H1 (cell line): ENCODE measurements at regions not wholly inside any gene's neighbourhood (a gene's known extent, or its start where the extent isn't known, plus 50 kb on each side); places are given as distances from the start of the nearest gene placed in this dataset.

Source experiments
- CTCF ChIA-PET: fragments of 300-600 bp; sonication (Branson Sonifier 250); formaldehyde crosslinking; loops from one replicate; lab custom pipeline; 2021; ENCODE audit not compliant: partially characterized antibody; lab: Charles Lee
- POLR2A ChIA-PET: fragments of 300-600 bp; sonication (Branson Sonifier 250); formaldehyde crosslinking; loops from one replicate; lab custom pipeline; 2021; ENCODE audit warnings: inconsistent platforms; ENCODE audit not compliant: partially characterized antibody; lab: Charles Lee
- DNase-seq, 2 experiments: peaks; one replicate each; pipeline versions ENCODE4 v3.0.0 to v3.0.0-alpha.2; 2010 to 2022; ENCODE audit warnings: low spot score in 2 of 2, low read depth in 1 of 2, mixed read lengths in 1 of 2
- FAIRE-seq: peaks from 2 replicates; lab custom pipeline; 2011; peaks lifted over from hg19 to GRCh38; lab: Jason Lieb, UNC
- H2AFZ ChIP-seq: 2 replicates; pipeline ENCODE4 v1.8.1; 2012; ENCODE audit warnings: low read length, inconsistent platforms
- H2AK5ac ChIP-seq: 2 replicates; pipeline ENCODE4 v1.6.1; 2013; ENCODE audit warnings: low read depth, low read length
- H2BK120ac ChIP-seq: replicated peaks from 2 replicates; pipeline ENCODE3; 2013; ENCODE audit warnings: low read depth, low read length, inconsistent platforms
- H2BK12ac ChIP-seq: 2 replicates; pipeline ENCODE4 v1.6.1; 2013; ENCODE audit warnings: low read depth, low read length
- H2BK15ac ChIP-seq: 2 replicates; pipeline ENCODE4 v1.6.1; 2013; ENCODE audit warnings: low read length
- H2BK20ac ChIP-seq: 2 replicates; pipeline ENCODE4 v1.6.1; 2013; ENCODE audit warnings: low read length
- H2BK5ac ChIP-seq: 2 replicates; pipeline ENCODE4 v1.6.1; 2013; ENCODE audit warnings: low read depth, low read length
- H3K14ac ChIP-seq: 2 replicates; pipeline ENCODE4 v1.6.1; 2013; ENCODE audit warnings: inconsistent platforms; ENCODE audit not compliant: insufficient read length
- H3K18ac ChIP-seq: 2 replicates; pipeline ENCODE4 v1.6.1; 2013; ENCODE audit warnings: low read length; ENCODE audit errors: extremely low read depth
- H3K23ac ChIP-seq: 2 replicates; pipeline ENCODE4 v1.6.1; 2013; ENCODE audit warnings: inconsistent platforms; ENCODE audit not compliant: insufficient read length
- H3K23me2 ChIP-seq: 2 replicates; pipeline ENCODE4 v1.6.1; 2013; ENCODE audit warnings: low read depth, low read length
- H3K27ac ChIP-seq: 2 replicates; pipeline ENCODE4 v1.6.1; 2011; ENCODE audit warnings: low read depth, low read length, inconsistent platforms
- H3K27me3 ChIP-seq, 4 experiments: replicated peaks in 1 of 4; 1 replicate in 1 of 4; 2 replicates in 3 of 4; pipeline versions ENCODE4 v1.6.1 to v1.8.1; 2011 to 2013; ENCODE audit warnings: low read length in 3 of 4, mild to moderate bottlenecking in 3 of 4, inconsistent platforms in 2 of 4, mixed read lengths in 2 of 4, moderate library complexity in 1 of 4; ENCODE audit not compliant: control insufficient read depth in 3 of 4, insufficient read depth in 3 of 4; ENCODE audit errors: extremely low read depth in 1 of 4
- H3K36me3 ChIP-seq, 4 experiments: 2 replicates each; pipeline versions ENCODE4 v1.6.1 to v1.8.1; 2011 to 2013; ENCODE audit warnings: mild to moderate bottlenecking in 4 of 4, low read length in 3 of 4, moderate library complexity in 2 of 4, control low read depth in 1 of 4, inconsistent platforms in 1 of 4; ENCODE audit not compliant: insufficient read depth in 4 of 4, control insufficient read depth in 2 of 4
- H3K4ac ChIP-seq: replicated peaks from 2 replicates; pipeline ENCODE3; 2013; ENCODE audit warnings: low read length, low read depth, mixed read lengths, inconsistent platforms; ENCODE audit not compliant: insufficient read length
- H3K4me1 ChIP-seq, 4 experiments: replicated peaks in 1 of 4; 1 replicate in 1 of 4; 2 replicates in 3 of 4; pipeline versions ENCODE4 v1.6.1 to v1.8.1; 2011 to 2013; ENCODE audit warnings: low read length in 3 of 4, inconsistent platforms in 2 of 4, mixed read lengths in 1 of 4; ENCODE audit not compliant: insufficient read depth in 4 of 4, control insufficient read depth in 3 of 4
- H3K4me2 ChIP-seq, 2 experiments: 2 replicates each; pipeline versions ENCODE4 v1.6.1 to v1.8.1; 2011 to 2013; ENCODE audit warnings: low read depth in 2 of 2, low read length in 2 of 2, control low read depth in 1 of 2, inconsistent platforms in 1 of 2, mild to moderate bottlenecking in 1 of 2; ENCODE audit not compliant: insufficient read depth in 1 of 2
- H3K4me3 ChIP-seq, 4 experiments: fragments of 200-600, 300-600 bp in 1 of 4; sonication (generic), shearing (Covaris generic), sonication (Bioruptor Twin) in 1 of 4; 2 replicates each; pipeline versions ENCODE4 v1.5.1 to v1.8.1; 2011 to 2016; ENCODE audit warnings: low read length in 4 of 4, low read depth in 3 of 4, control low read depth in 2 of 4, inconsistent platforms in 2 of 4, mild to moderate bottlenecking in 2 of 4, mixed read lengths in 1 of 4, moderate library complexity in 1 of 4; ENCODE audit not compliant: insufficient read depth in 2 of 4; ENCODE audit errors: extremely low read depth in 1 of 4
- H3K56ac ChIP-seq: replicated peaks from 2 replicates; pipeline ENCODE3; 2013; ENCODE audit warnings: low read depth, mild to moderate bottlenecking, mixed read lengths, low read length, inconsistent platforms; ENCODE audit not compliant: insufficient read length
- H3K79me1 ChIP-seq: 2 replicates; pipeline ENCODE4 v1.6.1; 2013; ENCODE audit warnings: low read depth, low read length, control low read depth
- H3K79me2 ChIP-seq, 2 experiments: 2 replicates each; pipeline versions ENCODE4 v1.6.1 to v1.8.1; 2012 to 2013; ENCODE audit warnings: low read length in 2 of 2, mild to moderate bottlenecking in 2 of 2, inconsistent platforms in 1 of 2; ENCODE audit not compliant: insufficient read depth in 2 of 2, control insufficient read depth in 1 of 2
- H3K9ac ChIP-seq, 4 experiments: replicated peaks in 1 of 4; 1 replicate in 1 of 4; 2 replicates in 3 of 4; pipeline versions ENCODE4 v1.6.1 to v1.8.1; 2011 to 2013; ENCODE audit warnings: low read depth in 3 of 4, low read length in 3 of 4, control low read depth in 2 of 4, mild to moderate bottlenecking in 2 of 4, moderate library complexity in 2 of 4, inconsistent platforms in 1 of 4; ENCODE audit errors: extremely low read depth in 1 of 4
- H3K9me3 ChIP-seq, 2 experiments: 2 replicates each; pipeline versions ENCODE4 v1.6.1 to v1.8.1; 2012 to 2013; ENCODE audit warnings: mild to moderate bottlenecking in 2 of 2, moderate library complexity in 2 of 2, control low read depth in 1 of 2, inconsistent platforms in 1 of 2, low read depth in 1 of 2, low read length in 1 of 2, mixed read lengths in 1 of 2; ENCODE audit not compliant: insufficient read depth in 2 of 2
- H4K20me1 ChIP-seq, 2 experiments: replicated peaks in 1 of 2; 2 replicates each; pipeline versions ENCODE3 to v1.8.1; 2011 to 2013; ENCODE audit warnings: inconsistent platforms in 2 of 2, low read length in 2 of 2, mild to moderate bottlenecking in 1 of 2; ENCODE audit not compliant: insufficient read depth in 2 of 2, control insufficient read depth in 1 of 2
- H4K5ac ChIP-seq: 2 replicates; pipeline ENCODE4 v1.6.1; 2013; ENCODE audit warnings: low read length, low read depth, mixed read lengths, inconsistent platforms; ENCODE audit not compliant: insufficient read length
- H4K8ac ChIP-seq: 2 replicates; pipeline ENCODE4 v1.8.0; 2013; ENCODE audit warnings: mild to moderate bottlenecking, moderate library complexity, low read length, inconsistent platforms; ENCODE audit not compliant: insufficient read depth; ENCODE audit errors: extremely low read depth
- H4K91ac ChIP-seq: replicated peaks from 2 replicates; pipeline ENCODE3; 2013; ENCODE audit warnings: low read length, mixed read lengths, inconsistent platforms; ENCODE audit not compliant: insufficient read length
- ASH2L ChIP-seq: fragments of 200-600, 300-600 bp; sonication (generic); IDR thresholded peaks from one replicate; pipeline ENCODE4 v1.7.1; 2017; ENCODE audit warnings: low read length
- ATF2 ChIP-seq: IDR thresholded peaks from 2 replicates; pipeline ENCODE4 v1.6.1; 2012; ENCODE audit warnings: low read length, inconsistent platforms
- CHD2 ChIP-seq: IDR thresholded peaks from 2 replicates; pipeline ENCODE4 v1.6.1; 2012; ENCODE audit warnings: low read length, improper control_type of control experiment
- CTBP2 ChIP-seq: IDR thresholded peaks from 2 replicates; pipeline ENCODE4 v1.7.0; 2011; ENCODE audit warnings: borderline replicate concordance, mild to moderate bottlenecking, moderate library complexity, mixed read lengths, low read length; ENCODE audit not compliant: insufficient read depth, insufficient read length
- EZH2 ChIP-seq: fragments of 200-600 bp; sonication (generic); IDR thresholded peaks from 2 replicates; pipeline ENCODE4 v1.7.1; 2012; ENCODE audit warnings: low read depth, mild to moderate bottlenecking, moderate library complexity, low read length, inconsistent platforms; ENCODE audit not compliant: severe bottlenecking
- KDM4A ChIP-seq: IDR thresholded peaks from one replicate; pipeline ENCODE4 v1.7.1; 2012; ENCODE audit warnings: low read depth, mild to moderate bottlenecking, moderate library complexity, low read length, inconsistent platforms; ENCODE audit not compliant: severe bottlenecking
- RBBP5 ChIP-seq: IDR thresholded peaks from 2 replicates; pipeline ENCODE4 v1.7.1; 2012; ENCODE audit warnings: low read depth, mild to moderate bottlenecking, inconsistent platforms, low read length, moderate library complexity, borderline replicate concordance
- SAP30 ChIP-seq: fragments of 300-600 bp; sonication (generic); IDR thresholded peaks from 2 replicates; pipeline ENCODE4 v1.7.1; 2012; ENCODE audit warnings: low read length, moderate library complexity, mild to moderate bottlenecking, inconsistent platforms; ENCODE audit not compliant: insufficient read depth, insufficient replicate concordance
- SIN3A ChIP-seq, 2 experiments: IDR thresholded peaks in 1 of 2; conservative IDR thresholded peaks in 1 of 2; 2 replicates each; pipeline ENCODE4 v1.6.1; 2011 to 2012; ENCODE audit warnings: low read length in 2 of 2, improper control_type of control experiment in 1 of 2, low read depth in 1 of 2, mild to moderate bottlenecking in 1 of 2
- TCF12 ChIP-seq: IDR thresholded peaks from 2 replicates; pipeline ENCODE4 v1.6.1; 2011; ENCODE audit warnings: low read depth, mild to moderate bottlenecking, low read length
- WGBS, 2 experiments: shearing (Covaris generic) in 1 of 2; methylation state at CpG; one replicate each; pipeline versions ENCODE4 v1.1.6 to v1.1.7; 2013 to 2015; ENCODE audit warnings: low lambda C conversion rate in 2 of 2, mixed read lengths in 2 of 2, inconsistent platforms in 1 of 2, low coverage in 1 of 2, missing lambda C conversion rate in 1 of 2; ENCODE audit not compliant: insufficient replicate concordance in 2 of 2, insufficient coverage in 1 of 2, insufficient read length in 1 of 2; ENCODE audit errors: extremely low coverage in 1 of 2, missing lambda C conversion rate in 1 of 2; 5-methylcytosine and 5-hydroxymethylcytosine counted together

- no peak overlapping the region for H3K14ac ChIP-seq
- ChIA-PET POLR2A (no interaction called here), CTCF (interaction anchor here (0.7 to 1.1 kb wide), 3 partner anchors 13 to 67 kb away, joined by 3 read pairs; no protein-coding TSS in a partner anchor)
- H3K9ac ChIP-seq = no peak overlapping the region
- H2BK5ac ChIP-seq = no peak overlapping the region
- H3K23ac ChIP-seq = no peak overlapping the region
- no peak overlapping the region for H3K4me3 ChIP-seq
- no peaks in the 10 kb centered on the region for H3K27me3 ChIP-seq
- FAIRE-seq = no peak
- no peak overlapping the region for H2AK5ac ChIP-seq
- no peak for DNase-seq
- no peak overlapping the region for H2BK12ac ChIP-seq
- H3K79me2 ChIP-seq = no peaks in the 10 kb centered on the region
- no peak overlapping the region for H2BK120ac ChIP-seq
- H4K20me1 ChIP-seq = no peaks in the 10 kb centered on the region
- H3K4me2 ChIP-seq = no peak overlapping the region
- H4K91ac ChIP-seq = no peak overlapping the region
- no peak overlapping the region for H2AFZ ChIP-seq
- H4K5ac ChIP-seq = no peak overlapping the region
- no peaks in the 10 kb centered on the region for H3K36me3 ChIP-seq
- H3K18ac ChIP-seq = no peak overlapping the region
- H4K8ac ChIP-seq = no peak overlapping the region
- no peak overlapping the region for H3K4ac ChIP-seq
- no peak overlapping the region for H3K27ac ChIP-seq
- H3K79me1 ChIP-seq = no peaks in the 10 kb centered on the region; the same call in 1 of the 2 replicates
- H2BK20ac ChIP-seq = no peak overlapping the region
- WGBS, 2 experiments = 91% methylated on average over 8 of the region's 8 CpGs; no CpG with 5 or more reads in 1 of the 2 experiments
- no peak overlapping the region for H2BK15ac ChIP-seq
- no peak overlapping the region for H3K56ac ChIP-seq
- no peaks in the 10 kb centered on the region for H3K23me2 ChIP-seq
- H3K4me1 ChIP-seq = no peaks in the 10 kb centered on the region
- H3K9me3 ChIP-seq = no peaks in the 10 kb centered on the region
- no peak for TF ChIP-seq ASH2L
- no peak for TF ChIP-seq CTBP2
- no peak for TF ChIP-seq CHD2
- TF ChIP-seq SIN3A (conservative IDR thresholded peaks at IDR 0.05 in 1 of 2, IDR thresholded peaks at IDR 0.05 in 1 of 2; ENCODE audit: low read depth in 1 of 2, low read length in 2 of 2) = no peak
- TF ChIP-seq SAP30 = no peak
- TF ChIP-seq KDM4A = no peak
- TF ChIP-seq RBBP5 = no peak
- TF ChIP-seq TCF12 = no peak
- no peak for TF ChIP-seq EZH2
- no peak for TF ChIP-seq ATF2
Measured at GRCh38 chr14:98932431-98933325, 339.3 kb downstream of the BCL11B start.
